ENCODE measurements at regions not wholly inside any gene's neighbourhood (a gene's known extent, or its start where the extent isn't known, plus 50 kb on each side); places are given as distances from the start of the nearest gene placed in this dataset. TPM values are rescaled to one million over a fixed set of nuclear protein-coding genes. Genes with fewer than 3 reads are reported as not detected.
"Not testable (repeated sequence)": the region's sequence is repeated elsewhere in the genome, so short reads cannot be mapped to it uniquely, and the experiment has no call there.

GRCh38 chr15:25250011-25250596 lies 188.7 kb downstream of the UBE3A start:
- ATAC-seq (ENCODE audit: low FRiP score) (no peak), DNase-seq (ENCODE audit: low spot score) (no peak)
- no peak for TF ChIP-seq CTCF (IDR thresholded peaks at IDR 0.05)

- no peak for TF ChIP-seq CTCF (IDR thresholded peaks at IDR 0.05)
- no peak for ATAC-seq (ENCODE audit: low FRiP score)
- no peak for DNase-seq (ENCODE audit: low spot score)
Measured at GRCh38 chr15:25250906-25251622, 187.8 kb downstream of the UBE3A start.

GRCh38 chr15:25251700-25252390 lies 187.0 kb downstream of the UBE3A start:
- TF ChIP-seq CTCF (IDR thresholded peaks at IDR 0.05) = no peak
- DNase-seq (ENCODE audit: low spot score) (no peak), ATAC-seq (ENCODE audit: low FRiP score) (no peak)

GRCh38 chr15:25253048-25253973 lies 185.5 kb downstream of the UBE3A start:
- ATAC-seq (ENCODE audit: low FRiP score); DNase-seq (ENCODE audit: low spot score): not testable (repeated sequence)

GRCh38 chr15:25268166-25268565 lies 170.7 kb downstream of the UBE3A start:
- no peak for TF ChIP-seq CTCF (IDR thresholded peaks at IDR 0.05)
- DNase-seq (ENCODE audit: low spot score) (no peak), ATAC-seq (ENCODE audit: low FRiP score) (no peak)

Small RNA genes lying in the stretch of these regions (small RNA-seq; reads per million reads assigned to genes)
- not detected for gene RF00105
- gene SNORD115-1 = 0.39 reads per million
- gene SNORD115-10 = 2.2 reads per million, percentile 45 among the genes with 10 or more reads in this experiment
- gene SNORD115-11 = not detected
- not detected for gene SNORD115-12
- 0.39 reads per million for gene SNORD115-14
- gene SNORD115-15 = 0.77 reads per million
- 0.77 reads per million for gene SNORD115-16
- not detected for gene SNORD115-17
- not detected for gene SNORD115-18
- gene SNORD115-19 = not detected
- gene SNORD115-2 = 0.52 reads per million
- not detected for gene SNORD115-20
- gene SNORD115-21 = 0.52 reads per million
- gene SNORD115-22 = not detected
- 0.52 reads per million for gene SNORD115-23
- not detected for gene SNORD115-24
- not detected for gene SNORD115-25
- not detected for gene SNORD115-27
- gene SNORD115-28 = not detected
- gene SNORD115-29 = not detected
- gene SNORD115-3 = not detected
- gene SNORD115-30 = 0.39 reads per million
- not detected for gene SNORD115-31
- gene SNORD115-32 = 1.0 reads per million
- gene SNORD115-33 = 0.52 reads per million
- 0.64 reads per million for gene SNORD115-34
- gene SNORD115-35 = 0.64 reads per million
- not detected for gene SNORD115-36
- not detected for gene SNORD115-37
- 0.77 reads per million for gene SNORD115-38
- not detected for gene SNORD115-39
- gene SNORD115-4 = not detected
- 2.1 reads per million, percentile 42 among the genes with 10 or more reads in this experiment for gene SNORD115-40
- 3.1 reads per million, percentile 62 among the genes with 10 or more reads in this experiment for gene SNORD115-41
- 1.7 reads per million, percentile 27 among the genes with 10 or more reads in this experiment for gene SNORD115-42
- not detected for gene SNORD115-43
- 0.77 reads per million for gene SNORD115-44
- not detected for gene SNORD115-45
- gene SNORD115-46 = not detected
- gene SNORD115-47 = not detected
- 1.4 reads per million, percentile 15 among the genes with 10 or more reads in this experiment for gene SNORD115-5
- not detected for gene SNORD115-6
- gene SNORD115-7 = not detected
- gene SNORD115-8 = not detected
- not detected for gene SNORD115-9
- 225 reads per million, percentile 97 among the genes with 10 or more reads in this experiment for gene SNORD116-1
- not detected for gene SNORD116-10
- 0.90 reads per million for gene SNORD116-11
- gene SNORD116-12 = 6.2 reads per million, percentile 81 among the genes with 10 or more reads in this experiment
- 9.8 reads per million, percentile 87 among the genes with 10 or more reads in this experiment for gene SNORD116-13
- gene SNORD116-14 = 317 reads per million, percentile 98 among the genes with 10 or more reads in this experiment
- 149 reads per million, percentile 97 among the genes with 10 or more reads in this experiment for gene SNORD116-15
- gene SNORD116-16 = 943 reads per million, percentile 99 among the genes with 10 or more reads in this experiment
- gene SNORD116-17 = not detected
- 1,697 reads per million, percentile 99 among the genes with 10 or more reads in this experiment for gene SNORD116-18
- not detected for gene SNORD116-19
- 68.4 reads per million, percentile 96 among the genes with 10 or more reads in this experiment for gene SNORD116-2
- gene SNORD116-22 = not detected
- gene SNORD116-23 = 27.6 reads per million, percentile 94 among the genes with 10 or more reads in this experiment
- gene SNORD116-24 = 772 reads per million, percentile 98 among the genes with 10 or more reads in this experiment
- gene SNORD116-25 = 555 reads per million, percentile 98 among the genes with 10 or more reads in this experiment
- gene SNORD116-29 = 538 reads per million, percentile 98 among the genes with 10 or more reads in this experiment
- gene SNORD116-3 = not detected
- not detected for gene SNORD116-30
- gene SNORD116-5 = not detected
- gene SNORD116-6 = 75.9 reads per million, percentile 96 among the genes with 10 or more reads in this experiment
- not detected for gene SNORD116-7
- gene SNORD116-8 = 339 reads per million, percentile 98 among the genes with 10 or more reads in this experiment
- not detected for gene SNORD116-9

All from omental fat pad (tissue), 3 donors.